ENCODE measurements at regions not wholly inside any gene's neighbourhood (a gene's known extent, or its start where the extent isn't known, plus 50 kb on each side); places are given as distances from the start of the nearest gene placed in this dataset.

GRCh38 chr2:33785201-33786106, 186.4 kb upstream of the FAM98A start:
- TF ChIP-seq CHD2 (IDR thresholded peaks at IDR 0.05; ENCODE audit: low read length, partially characterized antibody) (no peak), MXI1 (IDR thresholded peaks at IDR 0.05; ENCODE audit: low read depth, low read length) (no peak), EZH2phosphoT487 (IDR thresholded peaks at IDR 0.05; ENCODE audit: borderline replicate concordance, low read depth) (no peak), TCF12 (IDR thresholded peaks at IDR 0.05) (no peak), RAD21 (IDR thresholded peaks at IDR 0.05; ENCODE audit: low read length) (no peak), REST (IDR thresholded peaks at IDR 0.05; ENCODE audit: low read depth, low read length) (no peak)

All from SK-N-SH (cell line).